ENCODE measurements at regions not wholly inside any gene's neighbourhood (a gene's known extent, or its start where the extent isn't known, plus 50 kb on each side); places are given as distances from the start of the nearest gene placed in this dataset.

DNA sequence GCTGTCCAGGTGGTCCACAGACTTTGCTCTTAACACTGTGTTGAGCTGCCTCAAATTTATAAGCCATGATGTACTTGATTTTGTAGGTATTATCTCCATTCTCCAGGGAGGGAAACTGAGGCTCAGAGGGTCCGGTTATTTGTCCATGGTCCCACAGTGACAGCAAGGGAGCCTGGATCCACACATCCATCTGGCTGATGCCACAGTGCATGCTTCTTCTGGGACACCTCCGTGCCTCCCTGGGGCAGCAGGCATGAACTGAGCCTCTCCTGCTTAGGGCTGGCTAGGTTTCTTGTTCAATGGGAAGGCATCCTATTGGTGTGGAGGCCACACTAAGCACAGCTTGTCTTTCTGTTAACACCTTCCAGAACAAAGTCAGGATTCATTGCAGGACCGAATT lies 317.3 kb downstream of the AJAP1 start:
- peaks cover 0 to 6% (median 0%) of the 10 kb centered on the region in 3 donors for H3K27me3 ChIP-seq
- no peaks in the 10 kb centered on the region for H3K9me3 ChIP-seq
- WGBS, 2 donors, result 79 to 90% methylated on average over 3 of the region's 3 CpGs
- H3K27ac ChIP-seq, result no peak overlapping the region
- no peaks in the 10 kb centered on the region for H3K36me3 ChIP-seq
- intact Hi-C loops (cut with DNase I), result no loop called here
- no peak for DNase-seq
- H3K4me1 ChIP-seq, result peaks cover 0 to 13% (median 10%) of the 10 kb centered on the region in 4 donors
- TF ChIP-seq EP300 (IDR thresholded peaks at IDR 0.05) (no peak), POLR2A (IDR thresholded peaks at IDR 0.05) (no peak), POLR2AphosphoS5 (IDR thresholded peaks at IDR 0.05) (no peak)
- TF ChIP-seq, protein P1, sequence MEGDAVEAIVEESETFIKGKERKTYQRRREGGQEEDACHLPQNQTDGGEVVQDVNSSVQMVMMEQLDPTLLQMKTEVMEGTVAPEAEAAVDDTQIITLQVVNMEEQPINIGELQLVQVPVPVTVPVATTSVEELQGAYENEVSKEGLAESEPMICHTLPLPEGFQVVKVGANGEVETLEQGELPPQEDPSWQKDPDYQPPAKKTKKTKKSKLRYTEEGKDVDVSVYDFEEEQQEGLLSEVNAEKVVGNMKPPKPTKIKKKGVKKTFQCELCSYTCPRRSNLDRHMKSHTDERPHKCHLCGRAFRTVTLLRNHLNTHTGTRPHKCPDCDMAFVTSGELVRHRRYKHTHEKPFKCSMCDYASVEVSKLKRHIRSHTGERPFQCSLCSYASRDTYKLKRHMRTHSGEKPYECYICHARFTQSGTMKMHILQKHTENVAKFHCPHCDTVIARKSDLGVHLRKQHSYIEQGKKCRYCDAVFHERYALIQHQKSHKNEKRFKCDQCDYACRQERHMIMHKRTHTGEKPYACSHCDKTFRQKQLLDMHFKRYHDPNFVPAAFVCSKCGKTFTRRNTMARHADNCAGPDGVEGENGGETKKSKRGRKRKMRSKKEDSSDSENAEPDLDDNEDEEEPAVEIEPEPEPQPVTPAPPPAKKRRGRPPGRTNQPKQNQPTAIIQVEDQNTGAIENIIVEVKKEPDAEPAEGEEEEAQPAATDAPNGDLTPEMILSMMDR (IDR thresholded peaks at IDR 0.05), result no peak
- no peak overlapping the region for H3K4me3 ChIP-seq

GRCh38 chr1:4970532-4970931 lies 316.1 kb downstream of the AJAP1 start:
- H3K36me3 ChIP-seq, result no peaks in the 10 kb centered on the region
- peaks cover 0 to 13% (median 10%) of the 10 kb centered on the region in 4 donors for H3K4me1 ChIP-seq
- 28 to 41% methylated on average over 3 of the region's 3 CpGs for WGBS, 2 donors
- H3K27me3 ChIP-seq, result peaks cover 0 to 4% (median 0%) of the 10 kb centered on the region in 3 donors
- no peak for DNase-seq
- intact Hi-C loops (cut with DNase I), result no loop called here
- TF ChIP-seq POLR2A (IDR thresholded peaks at IDR 0.05), result no peak
- TF ChIP-seq EP300 (IDR thresholded peaks at IDR 0.05), result peak in 2 of 4 donors; percentile 44 to 56
- TF ChIP-seq, protein P1 (IDR thresholded peaks at IDR 0.05), result no peak
- peak; percentile 27 to 75 (median 52) for TF ChIP-seq POLR2AphosphoS5 (IDR thresholded peaks at IDR 0.05)
- no peaks in the 10 kb centered on the region for H3K9me3 ChIP-seq
- H3K4me3 ChIP-seq, result no peak overlapping the region
- peak overlapping the region in 2 of 4 donors; percentile 28 to 47 for H3K27ac ChIP-seq

DNA sequence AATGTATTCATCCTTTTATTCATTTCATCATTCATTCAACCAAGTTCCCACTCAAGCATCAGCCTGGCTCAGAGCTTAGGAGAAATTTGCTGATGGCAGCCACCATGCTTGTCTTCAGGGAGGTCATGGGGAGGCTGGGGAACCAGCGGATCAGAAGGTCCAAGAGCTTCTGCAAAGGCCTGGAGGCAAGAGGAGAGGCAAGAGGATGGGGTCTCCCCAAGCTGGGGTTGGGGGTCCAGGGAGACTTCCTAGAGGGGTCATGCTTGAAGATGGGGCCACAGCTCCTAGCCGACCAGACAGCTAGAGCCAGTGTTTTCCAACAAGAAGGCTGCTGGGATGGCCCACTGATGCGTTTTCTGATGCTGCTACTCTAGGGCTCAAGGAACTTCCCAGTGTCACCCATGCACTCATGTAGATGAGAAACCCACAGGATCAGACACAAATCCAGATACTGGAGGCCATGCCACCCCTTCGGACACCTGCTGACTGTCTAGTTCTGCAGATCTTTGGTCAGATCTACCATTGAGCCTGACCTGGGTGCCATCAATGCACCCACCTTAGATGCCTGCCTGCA lies 315.2 kb downstream of the AJAP1 start:
- peak overlapping the region in 1 of 4 donors; percentile 43 for H3K27ac ChIP-seq
- intact Hi-C loops (cut with DNase I), result no loop called here
- peaks cover 0 to 13% (median 10%) of the 10 kb centered on the region in 4 donors for H3K4me1 ChIP-seq
- H3K36me3 ChIP-seq, result no peaks in the 10 kb centered on the region
- TF ChIP-seq, protein P1 (IDR thresholded peaks at IDR 0.05), result no peak
- no peak for TF ChIP-seq EP300 (IDR thresholded peaks at IDR 0.05)
- no peak for TF ChIP-seq POLR2A (IDR thresholded peaks at IDR 0.05)
- TF ChIP-seq POLR2AphosphoS5 (IDR thresholded peaks at IDR 0.05), result no peak
- no peak overlapping the region for H3K4me3 ChIP-seq
- no peaks in the 10 kb centered on the region for H3K9me3 ChIP-seq
- WGBS, 2 donors, result 93 to 97% methylated on average over 4 of the region's 4 CpGs
- H3K27me3 ChIP-seq, result no peaks in the 10 kb centered on the region
- peak; percentile 40 for DNase-seq

- Histone ChIP-seq H3K4me1 (peaks cover 0 to 7% (median 3%) of the 10 kb centered on the region in 4 donors), H3K9me3 (no peaks in the 10 kb centered on the region), H3K27ac (no peak overlapping the region), H3K27me3 (peaks cover 0 to 19% (median 0%) of the 10 kb centered on the region in 3 donors), H3K4me3 (no peak overlapping the region), H3K36me3 (no peaks in the 10 kb centered on the region)
- 22 to 24% methylated on average over 5 of the region's 5 CpGs for WGBS, 2 donors
- intact Hi-C loops (cut with DNase I), result no loop called here
- no peak for TF ChIP-seq POLR2AphosphoS5 (IDR thresholded peaks at IDR 0.05)
- TF ChIP-seq, protein P1 (IDR thresholded peaks at IDR 0.05), result no peak
- no peak for TF ChIP-seq EP300 (IDR thresholded peaks at IDR 0.05)
- TF ChIP-seq POLR2A (IDR thresholded peaks at IDR 0.05), result no peak
- peak; percentile 20 for DNase-seq
Observed at GRCh38 chr1:4965346-4966075, 311.1 kb downstream of the AJAP1 start.
